ENCODE measurements at regions not wholly inside any gene's neighbourhood (a gene's known extent, or its start where the extent isn't known, plus 50 kb on each side); places are given as distances from the start of the nearest gene placed in this dataset.

GRCh38 chrX:46117234-46117633 is 428.0 kb downstream of the ZNF674 start:
- TF ChIP-seq CTCF (optimal IDR thresholded peaks at IDR 0.05 in 1 of 3, IDR thresholded peaks at IDR 0.05 in 1 of 3, conservative IDR thresholded peaks at IDR 0.05 in 1 of 3; ENCODE audit: extremely low read depth in 1 of 3, insufficient read depth in 2 of 3, low read length in 3 of 3) = no peak
- no peak for TF ChIP-seq EZH2 (IDR thresholded peaks at IDR 0.05; ENCODE audit: low read length)
